HepG2 (cell line): ENCODE measurements at regions not wholly inside any gene's neighbourhood (a gene's known extent, or its start where the extent isn't known, plus 50 kb on each side); places are given as distances from the start of the nearest gene placed in this dataset.
A peak's percentile ranks its signal among the peaks of the same experiment; 100 is the strongest.

Experiments used
- AKAP8 ChIP-seq: sonication (generic); formaldehyde crosslinking; IDR thresholded peaks from 2 replicates; pipeline ENCODE4 v1.5.1; 2020; ENCODE audit warnings: mild to moderate bottlenecking, missing genetic modification reagents
- GABPB1 ChIP-seq: IDR thresholded peaks from 2 replicates; pipeline ENCODE4 v1.6.1; 2016; ENCODE audit warnings: mild to moderate bottlenecking, missing genetic modification reagents, moderate library complexity, missing compliant biosample characterization
- HMG20A ChIP-seq: IDR thresholded peaks from 2 replicates; pipeline ENCODE4 v1.6.1; 2016; ENCODE audit warnings: borderline replicate concordance
- HNRNPH1 ChIP-seq: fragments of 200-400 bp; formaldehyde crosslinking; optimal IDR thresholded peaks from 2 replicates; pipeline ENCODE3; 2017; ENCODE audit warnings: mild to moderate bottlenecking, low read depth, low read length
- IRF2 ChIP-seq: IDR thresholded peaks from 2 replicates; pipeline ENCODE4 v1.6.1; 2018; ENCODE audit warnings: missing genetic modification reagents, missing compliant biosample characterization
- MAFG ChIP-seq: sonication (generic); formaldehyde crosslinking; IDR thresholded peaks from 2 replicates; pipeline ENCODE4 v1.5.1; 2020; ENCODE audit warnings: mild to moderate bottlenecking, missing genetic modification reagents
- MIER3 ChIP-seq: IDR thresholded peaks from 2 replicates; pipeline ENCODE4 v1.6.1; 2016; ENCODE audit warnings: missing compliant biosample characterization, borderline replicate concordance
- MIXL1 ChIP-seq: IDR thresholded peaks from 2 replicates; pipeline ENCODE4 v1.6.1; 2016
- MTA3 ChIP-seq: sonication (generic); formaldehyde crosslinking; IDR thresholded peaks from 2 replicates; pipeline ENCODE4 v1.4.0; 2020; ENCODE audit warnings: missing genetic modification reagents
- NRL ChIP-seq: sonication (generic); formaldehyde crosslinking; IDR thresholded peaks from 2 replicates; pipeline ENCODE4 v1.5.0; 2020; ENCODE audit warnings: missing genetic modification reagents, mild to moderate bottlenecking, moderate library complexity, borderline replicate concordance
- RORA ChIP-seq: sonication (generic); formaldehyde crosslinking; IDR thresholded peaks from 2 replicates; pipeline ENCODE4 v1.5.0; 2020; ENCODE audit warnings: mild to moderate bottlenecking, missing genetic modification reagents, moderate library complexity
- SNAPC2 ChIP-seq: sonication (generic); formaldehyde crosslinking; IDR thresholded peaks from 2 replicates; pipeline ENCODE4 v1.8.1; 2022; ENCODE audit warnings: mild to moderate bottlenecking, missing genetic modification reagents
- SPEN ChIP-seq: sonication (generic); formaldehyde crosslinking; IDR thresholded peaks from 2 replicates; pipeline ENCODE4 v1.5.1; 2020; ENCODE audit warnings: low read depth, mild to moderate bottlenecking, missing genetic modification reagents
- ZNF251 ChIP-seq: sonication (generic); formaldehyde crosslinking; IDR thresholded peaks from 2 replicates; pipeline ENCODE4 v1.9.0; 2021; ENCODE audit warnings: mild to moderate bottlenecking, missing genetic modification reagents
- ZNF552 ChIP-seq: sonication (generic); formaldehyde crosslinking; IDR thresholded peaks from 2 replicates; pipeline ENCODE4 v1.9.0; 2022; ENCODE audit warnings: missing genetic modification reagents, mild to moderate bottlenecking, borderline replicate concordance
- ZNF652 ChIP-seq: IDR thresholded peaks from 2 replicates; pipeline ENCODE4 v1.6.1; 2016; ENCODE audit warnings: low read depth, borderline replicate concordance
- ZNF780A ChIP-seq: sonication (generic); formaldehyde crosslinking; IDR thresholded peaks from 2 replicates; pipeline ENCODE4 v1.8.0; 2022; ENCODE audit warnings: mild to moderate bottlenecking, missing genetic modification reagents, moderate library complexity
- ZNF816 ChIP-seq: sonication (generic); formaldehyde crosslinking; IDR thresholded peaks from 2 replicates; pipeline ENCODE4 v1.8.0; 2022; ENCODE audit warnings: missing genetic modification reagents, mild to moderate bottlenecking, borderline replicate concordance
- TF ChIP-seq, protein P1 (sequence below): IDR thresholded peaks from 2 replicates; pipeline ENCODE4 v1.6.1; 2012; ENCODE audit warnings: low read length, improper control_type of control experiment
- TF ChIP-seq, protein P2 (sequence below): sonication (generic); formaldehyde crosslinking; conservative IDR thresholded peaks from 2 replicates; pipeline ENCODE4 v1.4.0; 2020; ENCODE audit warnings: missing genetic modification reagents
- TF ChIP-seq, protein P3 (sequence below): sonication (generic); formaldehyde crosslinking; IDR thresholded peaks from 2 replicates; pipeline ENCODE4 v1.5.0; 2020; ENCODE audit warnings: missing genetic modification reagents, mild to moderate bottlenecking, borderline replicate concordance
- TF ChIP-seq, protein P4 (sequence below): sonication (generic); formaldehyde crosslinking; IDR thresholded peaks from 2 replicates; pipeline ENCODE4 v1.9.0; 2021; ENCODE audit warnings: missing genetic modification reagents, borderline replicate concordance
- TF ChIP-seq, protein P5 (sequence below): sonication (generic); formaldehyde crosslinking; conservative IDR thresholded peaks from 2 replicates; pipeline ENCODE4 v1.4.0; 2020; ENCODE audit warnings: missing genetic modification reagents

DNA sequence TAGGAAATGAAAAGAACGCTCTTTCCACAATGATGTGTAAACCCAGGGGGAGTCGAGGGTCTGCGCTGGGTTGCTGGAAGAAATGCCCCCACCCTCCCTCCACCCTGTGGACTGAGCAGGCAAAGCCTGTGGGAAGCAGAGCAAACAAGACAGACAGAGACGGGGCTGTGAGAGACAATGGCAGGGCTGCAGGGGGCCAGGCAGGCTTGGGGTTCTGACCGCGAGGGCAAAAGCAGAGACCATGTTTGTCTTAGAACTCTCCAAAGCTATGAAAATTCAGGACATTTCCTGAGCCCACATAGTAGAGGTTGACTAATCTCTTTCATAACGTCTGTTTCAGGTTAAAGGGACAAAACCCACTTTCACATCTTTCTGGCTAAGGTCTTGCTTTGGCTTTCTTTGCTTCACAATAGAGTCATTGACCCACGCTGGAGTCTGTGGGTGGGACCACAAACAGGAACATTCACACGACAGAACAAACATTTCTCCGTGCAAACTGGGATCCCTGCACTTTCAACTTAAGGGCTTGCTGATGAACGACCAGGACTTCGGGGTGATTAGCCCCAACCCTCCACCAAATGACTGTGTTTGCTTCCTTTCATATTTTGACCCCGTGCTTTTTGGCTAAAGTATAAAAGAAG, 156.0 kb upstream of the TPM1 start (continued):
- TF ChIP-seq ZNF780A (CRISPR knock-in tag) (no peak), MAFG (CRISPR knock-in tag) (no peak), SPEN (CRISPR knock-in tag) (no peak), SNAPC2 (CRISPR knock-in tag) (0 out of 2 replicates have a peak, but pooled peaks have one; percentile 50), NRL (CRISPR knock-in tag) (peak; percentile 42; the same call in 1 of the 2 replicates), ZNF552 (CRISPR knock-in tag) (no peak), ZNF816 (CRISPR knock-in tag) (no peak), MIER3 (CRISPR knock-in tag) (no peak; the same call in 1 of the 2 replicates), AKAP8 (CRISPR knock-in tag) (no peak), MTA3 (CRISPR knock-in tag) (no peak), MIXL1 (no peak), RORA (CRISPR knock-in tag) (no peak), IRF2 (CRISPR knock-in tag) (peak; percentile 64; the same call in 1 of the 2 replicates), ZNF251 (CRISPR knock-in tag) (no peak), HMG20A (CRISPR knock-in tag) (peak; percentile 67; the same call in 1 of the 2 replicates), ZNF652 (CRISPR knock-in tag) (no peak), GABPB1 (CRISPR knock-in tag) (no peak), HNRNPH1 (no peak)
- TF ChIP-seq, protein P1, sequence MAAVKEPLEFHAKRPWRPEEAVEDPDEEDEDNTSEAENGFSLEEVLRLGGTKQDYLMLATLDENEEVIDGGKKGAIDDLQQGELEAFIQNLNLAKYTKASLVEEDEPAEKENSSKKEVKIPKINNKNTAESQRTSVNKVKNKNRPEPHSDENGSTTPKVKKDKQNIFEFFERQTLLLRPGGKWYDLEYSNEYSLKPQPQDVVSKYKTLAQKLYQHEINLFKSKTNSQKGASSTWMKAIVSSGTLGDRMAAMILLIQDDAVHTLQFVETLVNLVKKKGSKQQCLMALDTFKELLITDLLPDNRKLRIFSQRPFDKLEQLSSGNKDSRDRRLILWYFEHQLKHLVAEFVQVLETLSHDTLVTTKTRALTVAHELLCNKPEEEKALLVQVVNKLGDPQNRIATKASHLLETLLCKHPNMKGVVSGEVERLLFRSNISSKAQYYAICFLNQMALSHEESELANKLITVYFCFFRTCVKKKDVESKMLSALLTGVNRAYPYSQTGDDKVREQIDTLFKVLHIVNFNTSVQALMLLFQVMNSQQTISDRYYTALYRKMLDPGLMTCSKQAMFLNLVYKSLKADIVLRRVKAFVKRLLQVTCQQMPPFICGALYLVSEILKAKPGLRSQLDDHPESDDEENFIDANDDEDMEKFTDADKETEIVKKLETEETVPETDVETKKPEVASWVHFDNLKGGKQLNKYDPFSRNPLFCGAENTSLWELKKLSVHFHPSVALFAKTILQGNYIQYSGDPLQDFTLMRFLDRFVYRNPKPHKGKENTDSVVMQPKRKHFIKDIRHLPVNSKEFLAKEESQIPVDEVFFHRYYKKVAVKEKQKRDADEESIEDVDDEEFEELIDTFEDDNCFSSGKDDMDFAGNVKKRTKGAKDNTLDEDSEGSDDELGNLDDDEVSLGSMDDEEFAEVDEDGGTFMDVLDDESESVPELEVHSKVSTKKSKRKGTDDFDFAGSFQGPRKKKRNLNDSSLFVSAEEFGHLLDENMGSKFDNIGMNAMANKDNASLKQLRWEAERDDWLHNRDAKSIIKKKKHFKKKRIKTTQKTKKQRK = no peak
- TF ChIP-seq, protein P2, sequence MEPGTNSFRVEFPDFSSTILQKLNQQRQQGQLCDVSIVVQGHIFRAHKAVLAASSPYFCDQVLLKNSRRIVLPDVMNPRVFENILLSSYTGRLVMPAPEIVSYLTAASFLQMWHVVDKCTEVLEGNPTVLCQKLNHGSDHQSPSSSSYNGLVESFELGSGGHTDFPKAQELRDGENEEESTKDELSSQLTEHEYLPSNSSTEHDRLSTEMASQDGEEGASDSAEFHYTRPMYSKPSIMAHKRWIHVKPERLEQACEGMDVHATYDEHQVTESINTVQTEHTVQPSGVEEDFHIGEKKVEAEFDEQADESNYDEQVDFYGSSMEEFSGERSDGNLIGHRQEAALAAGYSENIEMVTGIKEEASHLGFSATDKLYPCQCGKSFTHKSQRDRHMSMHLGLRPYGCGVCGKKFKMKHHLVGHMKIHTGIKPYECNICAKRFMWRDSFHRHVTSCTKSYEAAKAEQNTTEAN (CRISPR knock-in tag) = peak; percentile 66; the same call in 1 of the 2 replicates
- TF ChIP-seq, protein P3, sequence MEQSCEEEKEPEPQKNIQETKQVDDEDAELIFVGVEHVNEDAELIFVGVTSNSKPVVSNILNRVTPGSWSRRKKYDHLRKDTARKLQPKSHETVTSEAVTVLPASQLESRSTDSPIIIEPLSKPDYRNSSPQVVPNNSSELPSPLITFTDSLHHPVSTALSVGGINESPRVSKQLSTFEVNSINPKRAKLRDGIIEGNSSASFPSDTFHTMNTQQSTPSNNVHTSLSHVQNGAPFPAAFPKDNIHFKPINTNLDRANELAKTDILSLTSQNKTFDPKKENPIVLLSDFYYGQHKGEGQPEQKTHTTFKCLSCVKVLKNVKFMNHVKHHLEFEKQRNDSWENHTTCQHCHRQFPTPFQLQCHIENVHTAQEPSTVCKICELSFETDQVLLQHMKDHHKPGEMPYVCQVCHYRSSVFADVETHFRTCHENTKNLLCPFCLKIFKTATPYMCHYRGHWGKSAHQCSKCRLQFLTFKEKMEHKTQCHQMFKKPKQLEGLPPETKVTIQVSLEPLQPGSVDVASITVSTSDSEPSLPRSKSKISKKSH (CRISPR knock-in tag) = no peak
- TF ChIP-seq, protein P4, sequence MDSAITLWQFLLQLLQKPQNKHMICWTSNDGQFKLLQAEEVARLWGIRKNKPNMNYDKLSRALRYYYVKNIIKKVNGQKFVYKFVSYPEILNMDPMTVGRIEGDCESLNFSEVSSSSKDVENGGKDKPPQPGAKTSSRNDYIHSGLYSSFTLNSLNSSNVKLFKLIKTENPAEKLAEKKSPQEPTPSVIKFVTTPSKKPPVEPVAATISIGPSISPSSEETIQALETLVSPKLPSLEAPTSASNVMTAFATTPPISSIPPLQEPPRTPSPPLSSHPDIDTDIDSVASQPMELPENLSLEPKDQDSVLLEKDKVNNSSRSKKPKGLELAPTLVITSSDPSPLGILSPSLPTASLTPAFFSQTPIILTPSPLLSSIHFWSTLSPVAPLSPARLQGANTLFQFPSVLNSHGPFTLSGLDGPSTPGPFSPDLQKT = no peak
- TF ChIP-seq, protein P5, sequence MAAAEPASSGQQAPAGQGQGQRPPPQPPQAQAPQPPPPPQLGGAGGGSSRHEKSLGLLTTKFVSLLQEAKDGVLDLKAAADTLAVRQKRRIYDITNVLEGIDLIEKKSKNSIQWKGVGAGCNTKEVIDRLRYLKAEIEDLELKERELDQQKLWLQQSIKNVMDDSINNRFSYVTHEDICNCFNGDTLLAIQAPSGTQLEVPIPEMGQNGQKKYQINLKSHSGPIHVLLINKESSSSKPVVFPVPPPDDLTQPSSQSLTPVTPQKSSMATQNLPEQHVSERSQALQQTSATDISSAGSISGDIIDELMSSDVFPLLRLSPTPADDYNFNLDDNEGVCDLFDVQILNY (CRISPR knock-in tag) = no peak
